Activated CD8-positive, alpha-beta T cell treated with anti-CD3 and anti-CD28 coated beads for 36 hours (primary cell): ENCODE measurements at regions not wholly inside any gene's neighbourhood (a gene's known extent, or its start where the extent isn't known, plus 50 kb on each side); places are given as distances from the start of the nearest gene placed in this dataset.

Source experiments
- ATAC-seq: fragments of 200-7000 bp; cut with Tn5 transposase; one replicate; pipeline ENCODE4 v1.10.0; 2021; ENCODE audit warnings: mild to moderate bottlenecking, moderate library complexity
- CTCF ChIA-PET: fragments of 350-600 bp; sonication (Branson Sonifier 250); formaldehyde crosslinking; loops from one replicate; lab custom pipeline; 2021; ENCODE audit warnings: antibody characterized with exemption; lab: Charles Lee
- POLR2A ChIA-PET: fragments of 350-600 bp; sonication (Branson Sonifier 250); formaldehyde crosslinking; loops from one replicate; lab custom pipeline; 2021; ENCODE audit warnings: antibody characterized with exemption; lab: Charles Lee
- DNase-seq: peaks from one replicate; pipeline ENCODE4 v3.0.0-alpha.2; 2020
- H3K27ac Mint-ChIP-seq: one replicate; pipeline ENCODE4 v1.8.0; 2021; ENCODE audit warnings: mild to moderate bottlenecking, mixed read lengths
- H3K27me3 Mint-ChIP-seq: one replicate; pipeline ENCODE4 v1.8.0; 2021; ENCODE audit warnings: mixed read lengths
- H3K36me3 Mint-ChIP-seq: one replicate; pipeline ENCODE4 v1.8.0; 2021; ENCODE audit warnings: low read depth, mixed read lengths
- H3K4me1 Mint-ChIP-seq: one replicate; pipeline ENCODE4 v1.8.0; 2021; ENCODE audit warnings: low read depth, mixed read lengths
- H3K4me3 Mint-ChIP-seq: one replicate; pipeline ENCODE4 v1.8.0; 2021; ENCODE audit warnings: mild to moderate bottlenecking, moderate library complexity, mixed read lengths
- H3K9me3 Mint-ChIP-seq: one replicate; pipeline ENCODE4 v1.8.0; 2021; ENCODE audit warnings: mixed read lengths
- intact Hi-C: fragments of 100-400 bp; cut with micrococcal nuclease; formaldehyde crosslinking; loops from one replicate; pipeline ENCODE4 v1.10.0; 2022
- TF ChIP-seq, protein P1 (sequence below): fragments of 200-600 bp; IDR thresholded peaks from one replicate; pipeline ENCODE4 v1.8.0; 2022; ENCODE audit warnings: antibody characterized with exemption, mild to moderate bottlenecking

DNA sequence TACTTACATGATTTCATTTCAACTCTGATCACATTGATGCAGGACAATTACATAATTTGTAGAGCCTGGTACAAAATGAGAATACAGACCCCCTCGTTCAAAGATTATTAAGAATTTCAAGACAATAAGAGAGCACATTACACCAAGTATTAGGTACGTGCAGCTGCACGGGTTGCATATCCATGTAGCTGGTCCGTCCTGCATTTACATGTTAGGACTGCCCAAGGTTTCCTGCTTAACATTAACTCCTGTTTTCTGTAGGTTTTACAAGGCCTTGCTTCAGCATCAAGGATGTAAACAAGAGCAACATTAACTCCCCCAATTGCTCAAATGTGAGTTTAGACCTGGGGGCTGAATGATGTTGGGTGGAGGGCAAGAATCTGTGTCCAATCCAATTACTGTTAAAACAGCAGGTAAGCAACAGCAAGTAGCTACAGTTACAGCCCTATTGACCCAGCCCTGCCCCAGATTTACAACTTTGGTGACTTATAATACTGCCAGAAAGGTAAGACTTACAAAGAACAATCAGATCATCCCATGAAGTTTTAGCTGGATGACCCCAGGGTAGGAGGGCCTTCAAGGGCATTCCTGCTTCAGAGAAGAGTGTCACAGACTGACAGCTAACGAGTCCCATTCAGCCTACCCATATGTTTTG lies 127.4 kb upstream of the PPP2R3A start:
- TF ChIP-seq, protein P1, sequence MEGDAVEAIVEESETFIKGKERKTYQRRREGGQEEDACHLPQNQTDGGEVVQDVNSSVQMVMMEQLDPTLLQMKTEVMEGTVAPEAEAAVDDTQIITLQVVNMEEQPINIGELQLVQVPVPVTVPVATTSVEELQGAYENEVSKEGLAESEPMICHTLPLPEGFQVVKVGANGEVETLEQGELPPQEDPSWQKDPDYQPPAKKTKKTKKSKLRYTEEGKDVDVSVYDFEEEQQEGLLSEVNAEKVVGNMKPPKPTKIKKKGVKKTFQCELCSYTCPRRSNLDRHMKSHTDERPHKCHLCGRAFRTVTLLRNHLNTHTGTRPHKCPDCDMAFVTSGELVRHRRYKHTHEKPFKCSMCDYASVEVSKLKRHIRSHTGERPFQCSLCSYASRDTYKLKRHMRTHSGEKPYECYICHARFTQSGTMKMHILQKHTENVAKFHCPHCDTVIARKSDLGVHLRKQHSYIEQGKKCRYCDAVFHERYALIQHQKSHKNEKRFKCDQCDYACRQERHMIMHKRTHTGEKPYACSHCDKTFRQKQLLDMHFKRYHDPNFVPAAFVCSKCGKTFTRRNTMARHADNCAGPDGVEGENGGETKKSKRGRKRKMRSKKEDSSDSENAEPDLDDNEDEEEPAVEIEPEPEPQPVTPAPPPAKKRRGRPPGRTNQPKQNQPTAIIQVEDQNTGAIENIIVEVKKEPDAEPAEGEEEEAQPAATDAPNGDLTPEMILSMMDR, result no peak
- CTCF ChIA-PET, result no interaction called here
- no peaks in the 10 kb centered on the region for H3K9me3 Mint-ChIP-seq
- H3K4me3 Mint-ChIP-seq, result no peak overlapping the region
- no peaks in the 10 kb centered on the region for H3K4me1 Mint-ChIP-seq
- intact Hi-C loops, result no loop called here
- DNase-seq (no peak), ATAC-seq (no peak)
- no peak overlapping the region for H3K27ac Mint-ChIP-seq
- H3K27me3 Mint-ChIP-seq, result no peaks in the 10 kb centered on the region
- POLR2A ChIA-PET, result interaction anchor here (1.4 kb wide), 1 partner anchor 13 kb away, joined by 4 read pairs; no protein-coding TSS in a partner anchor
- H3K36me3 Mint-ChIP-seq, result no peaks in the 10 kb centered on the region

DNA sequence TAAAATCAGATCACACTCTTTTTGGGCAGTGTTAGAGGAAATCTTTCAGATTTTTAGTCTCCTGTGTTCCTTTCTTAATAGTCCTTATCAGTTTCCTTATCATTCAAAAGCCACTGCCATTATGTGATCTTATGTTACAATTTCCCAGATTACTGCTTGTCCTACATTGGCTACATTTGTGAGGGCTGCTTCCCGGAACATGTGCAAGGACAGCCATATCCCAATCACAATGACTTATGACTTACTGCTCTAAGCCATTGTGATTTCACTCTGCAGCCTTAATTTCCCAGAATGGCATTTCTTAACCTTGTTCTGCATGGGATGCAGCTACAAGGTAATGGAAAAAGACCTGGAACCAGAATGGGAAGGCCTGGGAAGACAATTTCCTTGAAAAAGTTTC lies 125.1 kb upstream of the PPP2R3A start:
- H3K9me3 Mint-ChIP-seq, result no peaks in the 10 kb centered on the region
- H3K4me3 Mint-ChIP-seq, result no peak overlapping the region
- CTCF ChIA-PET, result no interaction called here
- no peak overlapping the region for H3K27ac Mint-ChIP-seq
- DNase-seq (no peak), ATAC-seq (no peak)
- intact Hi-C loops, result no loop called here
- H3K36me3 Mint-ChIP-seq, result no peaks in the 10 kb centered on the region
- no peaks in the 10 kb centered on the region for H3K4me1 Mint-ChIP-seq
- POLR2A ChIA-PET, result no interaction called here
- TF ChIP-seq, protein P1, result no peak
- no peaks in the 10 kb centered on the region for H3K27me3 Mint-ChIP-seq

DNA sequence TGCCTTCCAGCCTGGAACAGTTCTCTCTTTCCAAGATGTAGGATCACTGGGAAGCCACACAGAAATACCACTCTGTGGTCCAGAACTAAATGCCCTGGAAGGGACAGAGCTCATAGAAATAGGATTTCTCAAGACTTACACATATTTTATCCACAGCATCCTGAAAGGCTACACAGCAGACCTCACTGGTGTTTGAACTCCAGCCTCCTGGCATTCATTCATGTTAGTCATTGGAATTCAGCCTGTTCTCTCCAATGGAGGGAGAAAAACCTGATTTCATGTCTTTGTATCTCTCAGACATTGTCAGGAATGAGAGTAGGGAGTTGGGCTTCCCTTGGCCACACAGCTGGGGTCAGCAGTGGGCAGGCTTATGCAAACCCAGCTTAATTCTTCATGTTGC lies 121.1 kb upstream of the PPP2R3A start:
- H3K27me3 Mint-ChIP-seq, result no peaks in the 10 kb centered on the region
- TF ChIP-seq, protein P1, result no peak
- CTCF ChIA-PET, result no interaction called here
- intact Hi-C loops, result no loop called here
- DNase-seq, result no peak
- no peaks in the 10 kb centered on the region for H3K4me1 Mint-ChIP-seq
- no peaks in the 10 kb centered on the region for H3K9me3 Mint-ChIP-seq
- POLR2A ChIA-PET, result no interaction called here
- no peak overlapping the region for H3K27ac Mint-ChIP-seq
- ATAC-seq, result no peak
- H3K4me3 Mint-ChIP-seq, result no peak overlapping the region
- no peaks in the 10 kb centered on the region for H3K36me3 Mint-ChIP-seq

DNA sequence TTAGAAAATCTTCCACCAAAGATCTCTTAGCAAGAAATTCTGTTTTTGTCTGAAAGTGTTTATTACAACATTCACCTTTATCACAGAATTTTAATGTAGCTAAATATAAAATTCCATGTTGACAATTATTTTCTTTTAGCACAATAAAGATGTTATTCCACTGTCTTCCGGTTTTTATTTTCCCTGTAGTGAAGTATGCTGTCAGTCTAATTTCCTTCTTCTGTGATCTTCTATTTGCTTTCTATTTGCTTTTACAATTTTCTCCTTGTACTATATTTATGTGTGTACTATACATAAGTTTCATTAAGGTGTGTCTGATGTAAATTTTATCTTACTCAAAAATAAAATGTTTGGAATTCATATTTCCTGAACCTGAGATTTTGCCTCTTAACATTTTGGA lies 117.5 kb upstream of the PPP2R3A start:
- Mint-ChIP-seq H3K27me3 (no peaks in the 10 kb centered on the region), H3K36me3 (no peaks in the 10 kb centered on the region), H3K27ac (no peak overlapping the region), H3K4me1 (no peaks in the 10 kb centered on the region), H3K9me3 (no peaks in the 10 kb centered on the region), H3K4me3 (no peak overlapping the region)
- CTCF ChIA-PET, result no interaction called here
- ATAC-seq, result no peak
- POLR2A ChIA-PET, result no interaction called here
- intact Hi-C loops, result no loop called here
- no peak for DNase-seq
- TF ChIP-seq, protein P1, result no peak

DNA sequence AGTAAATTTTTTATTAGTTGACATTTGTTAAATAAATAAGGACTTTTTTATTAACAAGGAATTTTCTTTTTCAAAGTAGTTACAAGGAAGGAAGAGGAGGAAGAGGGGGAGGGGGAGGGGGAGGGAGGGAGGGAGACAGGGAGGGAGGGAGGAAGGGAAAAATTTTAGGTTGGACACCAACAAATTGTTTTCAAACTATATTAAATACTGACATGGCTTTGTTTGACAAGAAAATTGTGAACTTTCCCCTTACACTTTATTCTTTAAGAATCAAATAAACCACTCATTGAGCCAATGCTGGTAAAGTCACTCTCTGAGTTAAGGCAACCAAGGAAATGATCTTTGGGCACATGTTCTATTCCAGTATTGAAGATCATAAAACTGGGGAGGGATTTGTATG lies 115.7 kb upstream of the PPP2R3A start:
- POLR2A ChIA-PET, result interaction anchor here (1.2 kb wide), 1 partner anchor 10 kb away, joined by 3 read pairs; no protein-coding TSS in a partner anchor
- H3K4me3 Mint-ChIP-seq, result no peak overlapping the region
- no peaks in the 10 kb centered on the region for H3K36me3 Mint-ChIP-seq
- CTCF ChIA-PET, result no interaction called here
- TF ChIP-seq, protein P1, result no peak
- H3K9me3 Mint-ChIP-seq, result no peaks in the 10 kb centered on the region
- DNase-seq (no peak), ATAC-seq (no peak)
- intact Hi-C loops, result no loop called here
- H3K27ac Mint-ChIP-seq, result no peak overlapping the region
- H3K27me3 Mint-ChIP-seq, result no peaks in the 10 kb centered on the region
- H3K4me1 Mint-ChIP-seq, result no peaks in the 10 kb centered on the region
